Epithelial cell of esophagus (primary cell): ENCODE measurements at regions not wholly inside any gene's neighbourhood (a gene's known extent, or its start where the extent isn't known, plus 50 kb on each side); places are given as distances from the start of the nearest gene placed in this dataset.

Source experiments
- DNase-seq: peaks from one replicate; pipeline ENCODE4 v3.0.0; 2010; ENCODE audit warnings: low read depth
- H3K4me3 ChIP-seq: 2 replicates; pipeline ENCODE4 v1.5.1; 2011; ENCODE audit warnings: mild to moderate bottlenecking, low read length, control low read depth
- CTCF ChIP-seq: IDR thresholded peaks from 2 replicates; pipeline ENCODE4 v1.5.1; 2011; ENCODE audit warnings: low read depth, mild to moderate bottlenecking, low read length, control low read depth, inconsistent platforms; ENCODE audit not compliant: insufficient read depth; ENCODE audit errors: missing control alignments

- TF ChIP-seq CTCF: no peak
- DNase-seq: no peak
- no peak overlapping the region for H3K4me3 ChIP-seq
Measured at GRCh38 chr21:31410499-31411131, 66.6 kb upstream of the TIAM1 start.

GRCh38 chr21:31409831-31410487 is 65.9 kb upstream of the TIAM1 start:
- no peak overlapping the region for H3K4me3 ChIP-seq
- no peak for TF ChIP-seq CTCF
- DNase-seq: no peak

GRCh38 chr21:31408301-31409088 is 64.4 kb upstream of the TIAM1 start:
- H3K4me3 ChIP-seq: no peak overlapping the region
- no peak for TF ChIP-seq CTCF
- DNase-seq: no peak

- H3K4me3 ChIP-seq: no peak overlapping the region
- no peak for TF ChIP-seq CTCF
Measured at GRCh38 chr21:31406510-31406909, 62.4 kb upstream of the TIAM1 start.

GRCh38 chr21:31405604-31406003 is 61.5 kb upstream of the TIAM1 start:
- no peak for TF ChIP-seq CTCF
- no peak for DNase-seq
- no peak overlapping the region for H3K4me3 ChIP-seq

More at GRCh38 chr21:31406510-31406909, 62.4 kb upstream of the TIAM1 start:
- DNase-seq: no peak

GRCh38 chr21:31403596-31404333 is 59.7 kb upstream of the TIAM1 start:
- no peak overlapping the region for H3K4me3 ChIP-seq
- no peak for DNase-seq
- TF ChIP-seq CTCF: no peak
